Nephron progenitor cell (in vitro differentiated cells): ENCODE measurements at regions not wholly inside any gene's neighbourhood (a gene's known extent, or its start where the extent isn't known, plus 50 kb on each side); places are given as distances from the start of the nearest gene placed in this dataset.

Source experiments
- DNase-seq: peaks from one replicate; pipeline ENCODE4 v3.0.0; 2021
- H3K27ac Mint-ChIP-seq: 2 replicates; pipeline ENCODE4 v1.8.0; 2021; ENCODE audit warnings: mild to moderate bottlenecking, moderate library complexity, mixed read lengths
- H3K27me3 Mint-ChIP-seq: 2 replicates; pipeline ENCODE4 v1.8.0; 2021; ENCODE audit warnings: mild to moderate bottlenecking, low read depth, mixed read lengths; ENCODE audit not compliant: poor library complexity
- H3K36me3 Mint-ChIP-seq: 2 replicates; pipeline ENCODE4 v1.8.0; 2021; ENCODE audit warnings: low read depth, mixed read lengths
- H3K4me1 Mint-ChIP-seq: 2 replicates; pipeline ENCODE4 v1.8.0; 2021; ENCODE audit warnings: mixed read lengths
- H3K4me3 Mint-ChIP-seq: 2 replicates; pipeline ENCODE4 v1.8.0; 2021; ENCODE audit warnings: mild to moderate bottlenecking, moderate library complexity, mixed read lengths
- H3K9me3 Mint-ChIP-seq: 2 replicates; pipeline ENCODE4 v1.8.0; 2021; ENCODE audit warnings: mild to moderate bottlenecking, moderate library complexity, mixed read lengths
- CTCF ChIP-seq: fragments of 200-600 bp; sonication (generic); IDR thresholded peaks from 2 replicates; pipeline ENCODE4 v1.5.0; 2021; ENCODE audit warnings: antibody characterized with exemption

- Mint-ChIP-seq H3K36me3 (peaks cover 21% of the 10 kb centered on the region), H3K9me3 (peaks cover 63% of the 10 kb centered on the region), H3K4me1 (no peaks in the 10 kb centered on the region), H3K4me3 (no peak overlapping the region), H3K27ac (no peak overlapping the region), H3K27me3 (peaks cover 7% of the 10 kb centered on the region)
- TF ChIP-seq CTCF, result no peak
- no peak for DNase-seq
Measured at GRCh38 chr21:38887749-38888148, 82.0 kb downstream of the ETS2 start.

- Mint-ChIP-seq H3K36me3 (peaks cover 21% of the 10 kb centered on the region), H3K4me1 (no peaks in the 10 kb centered on the region), H3K9me3 (peaks cover 65% of the 10 kb centered on the region), H3K4me3 (no peak overlapping the region), H3K27ac (no peak overlapping the region), H3K27me3 (peaks cover 7% of the 10 kb centered on the region)
- no peak for DNase-seq
- TF ChIP-seq CTCF, result no peak
Measured at GRCh38 chr21:38887062-38887686, 81.4 kb downstream of the ETS2 start.

- Mint-ChIP-seq H3K4me3 (no peak overlapping the region), H3K9me3 (peaks cover 78% of the 10 kb centered on the region), H3K27me3 (peaks cover 7% of the 10 kb centered on the region), H3K36me3 (peaks cover 29% of the 10 kb centered on the region), H3K27ac (no peak overlapping the region), H3K4me1 (no peaks in the 10 kb centered on the region)
- TF ChIP-seq CTCF, result no peak
- DNase-seq, result no peak
Measured at GRCh38 chr21:38885909-38886308, 80.2 kb downstream of the ETS2 start.

GRCh38 chr21:38884440-38884839 lies 78.7 kb downstream of the ETS2 start:
- peaks cover 31% of the 10 kb centered on the region for H3K36me3 Mint-ChIP-seq
- no peak overlapping the region for H3K27ac Mint-ChIP-seq
- peaks cover 5% of the 10 kb centered on the region for H3K27me3 Mint-ChIP-seq
- TF ChIP-seq CTCF, result no peak
- no peaks in the 10 kb centered on the region for H3K4me1 Mint-ChIP-seq
- DNase-seq, result no peak
- peaks cover 92% of the 10 kb centered on the region for H3K9me3 Mint-ChIP-seq
- H3K4me3 Mint-ChIP-seq, result no peak overlapping the region

- H3K27me3 Mint-ChIP-seq, result peaks cover 9% of the 10 kb centered on the region
- no peaks in the 10 kb centered on the region for H3K4me1 Mint-ChIP-seq
- no peak overlapping the region for H3K4me3 Mint-ChIP-seq
- no peak for DNase-seq
- no peak for TF ChIP-seq CTCF
- peaks cover 89% of the 10 kb centered on the region for H3K9me3 Mint-ChIP-seq
- H3K36me3 Mint-ChIP-seq, result peaks cover 31% of the 10 kb centered on the region
- no peak overlapping the region for H3K27ac Mint-ChIP-seq
Measured at GRCh38 chr21:38883142-38883541, 77.4 kb downstream of the ETS2 start.

- Mint-ChIP-seq H3K27me3 (peaks cover 6% of the 10 kb centered on the region), H3K9me3 (peaks cover 72% of the 10 kb centered on the region), H3K4me3 (no peak overlapping the region), H3K36me3 (peaks cover 25% of the 10 kb centered on the region), H3K27ac (no peak overlapping the region), H3K4me1 (peaks cover under 1% of the 10 kb centered on the region)
- TF ChIP-seq CTCF, result no peak
- DNase-seq, result no peak
Measured at GRCh38 chr21:38881131-38881530, 75.4 kb downstream of the ETS2 start.
